ENCODE measurements at regions not wholly inside any gene's neighbourhood (a gene's known extent, or its start where the extent isn't known, plus 50 kb on each side); places are given as distances from the start of the nearest gene placed in this dataset.

GRCh38 chr2:40814616-40815015 is 362.7 kb upstream of the SLC8A1 start:
- TF ChIP-seq YY1 (IDR thresholded peaks at IDR 0.05; ENCODE audit: insufficient read depth, insufficient read length) (no peak), SUZ12 (IDR thresholded peaks at IDR 0.05; ENCODE audit: extremely low read depth, insufficient read depth, insufficient read length) (no peak)

Measured in NT2/D1 (cell line).